ENCODE measurements at regions not wholly inside any gene's neighbourhood (a gene's known extent, or its start where the extent isn't known, plus 50 kb on each side); places are given as distances from the start of the nearest gene placed in this dataset.
A peak's percentile ranks its signal among the peaks of the same experiment; 100 is the strongest.
"Not testable (repeated sequence)": the region's sequence is repeated elsewhere in the genome, so short reads cannot be mapped to it uniquely, and the experiment has no call there.

DNA sequence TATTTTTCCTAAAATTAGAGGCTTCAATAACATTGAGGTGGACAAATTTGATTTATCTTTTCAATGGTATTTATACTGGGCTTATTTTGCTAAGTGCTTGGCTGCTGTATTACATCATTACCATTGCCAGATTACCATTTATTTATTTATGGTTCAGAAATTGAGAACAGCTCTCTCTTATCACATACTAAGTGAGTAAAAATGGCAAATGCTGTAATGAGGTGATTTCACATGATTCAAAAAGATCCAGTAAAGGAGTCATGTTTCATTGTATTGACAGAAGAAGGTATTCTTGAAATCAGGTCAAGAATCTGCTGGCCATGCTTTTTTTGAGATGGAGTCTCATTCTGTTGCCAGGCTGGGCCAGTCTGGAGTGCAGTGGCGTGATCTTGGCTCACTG is 322.6 kb downstream of the KIF20B start:
- no peak for DNase-seq (ENCODE audit: low read depth)

DNA sequence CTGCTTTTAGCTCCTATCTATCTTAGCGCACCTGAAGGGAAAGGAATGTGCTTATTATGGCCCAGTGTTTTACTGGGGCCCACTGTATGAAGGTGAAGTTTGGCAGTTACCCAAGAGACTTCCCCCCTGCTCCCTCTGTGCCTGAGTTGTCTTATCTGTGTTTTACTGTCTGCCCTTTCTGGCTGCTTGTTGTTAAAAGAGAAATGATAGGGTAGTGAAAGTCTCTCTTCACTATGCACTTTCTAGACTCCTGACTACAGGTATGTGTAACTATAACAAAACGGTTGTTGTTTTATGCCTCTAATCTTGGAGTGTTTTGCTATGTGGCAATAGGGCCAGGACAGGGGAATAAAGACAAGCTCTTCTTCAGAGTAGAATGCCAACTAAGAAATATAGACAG is 326.9 kb downstream of the KIF20B start:
- no peak for DNase-seq (ENCODE audit: low read depth)

DNA sequence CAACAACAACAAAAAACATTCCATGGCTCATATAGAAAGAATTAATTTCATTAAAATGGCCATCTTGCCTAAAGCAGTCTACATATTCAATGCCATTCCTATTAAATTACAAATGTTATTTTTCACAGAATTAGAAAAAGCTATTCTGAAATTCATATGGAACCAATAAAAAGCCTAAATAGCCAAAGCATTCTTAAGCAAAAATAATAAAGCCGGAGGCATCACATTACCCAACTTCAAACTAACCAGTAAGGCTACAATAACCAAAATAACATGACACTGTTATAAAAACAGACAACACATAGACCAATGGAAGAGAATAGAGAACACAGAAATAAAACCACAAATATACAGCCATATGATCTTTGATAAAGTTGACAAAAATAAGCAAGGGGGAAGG is 330.4 kb downstream of the KIF20B start:
- no peak for DNase-seq (ENCODE audit: low read depth)

DNA sequence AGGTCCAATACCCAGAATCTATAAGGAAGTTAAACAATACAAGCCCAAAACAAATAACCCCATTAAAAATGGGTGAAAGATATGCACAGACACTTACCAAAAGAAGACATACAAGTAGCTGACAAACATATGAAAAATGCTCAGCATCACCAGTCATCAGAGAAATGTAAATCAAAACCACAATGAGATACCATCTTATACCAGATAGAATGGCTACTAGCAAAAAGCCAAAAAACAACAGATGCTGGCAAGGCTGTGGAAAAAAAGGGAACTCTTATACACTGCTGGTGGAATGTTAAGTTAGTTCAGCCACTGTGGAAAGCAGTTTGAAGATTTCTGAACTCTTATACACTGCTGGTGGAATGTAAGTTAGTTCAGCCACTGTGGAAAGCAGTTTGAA is 331.1 kb downstream of the KIF20B start:
- DNase-seq (ENCODE audit: low read depth): no peak

DNA sequence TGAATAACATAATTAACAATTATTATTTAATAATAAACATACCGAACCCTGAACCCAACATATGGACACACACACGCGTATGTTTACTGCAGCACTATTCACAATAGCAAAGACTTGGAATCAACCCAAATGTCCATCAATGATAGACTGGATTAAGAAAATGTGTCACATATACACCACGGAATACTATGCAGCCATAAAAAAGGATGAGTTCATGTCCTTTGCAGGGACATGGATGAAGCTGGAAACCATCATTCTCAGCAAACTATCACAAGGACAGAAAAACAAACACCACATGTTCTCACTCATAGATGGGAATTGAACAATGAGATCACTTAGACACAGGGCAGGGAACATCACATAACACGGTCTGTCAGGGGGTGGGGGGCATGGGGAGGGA is 333.5 kb downstream of the KIF20B start:
- DNase-seq (ENCODE audit: low read depth): not testable (repeated sequence)

DNA sequence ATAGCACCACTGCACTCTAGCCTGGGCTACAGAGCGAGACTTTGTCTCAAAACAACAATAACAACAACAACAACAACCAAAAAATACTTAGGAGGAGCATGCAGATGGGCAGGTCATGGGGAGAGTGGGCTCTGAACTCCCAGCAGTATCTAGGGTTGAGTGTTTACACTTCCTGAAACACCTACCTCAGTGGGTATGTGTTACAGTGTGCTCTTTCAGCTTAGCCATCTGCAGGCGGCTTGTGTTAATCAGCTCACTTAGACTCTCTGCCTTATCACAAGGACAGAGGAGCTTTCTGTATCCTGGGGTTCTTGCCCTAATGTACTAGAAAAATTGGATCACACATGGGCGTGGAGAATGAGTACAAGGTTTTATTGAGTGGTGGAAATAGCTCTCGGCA is 340.2 kb downstream of the KIF20B start:
- DNase-seq (ENCODE audit: low read depth): no peak

DNA sequence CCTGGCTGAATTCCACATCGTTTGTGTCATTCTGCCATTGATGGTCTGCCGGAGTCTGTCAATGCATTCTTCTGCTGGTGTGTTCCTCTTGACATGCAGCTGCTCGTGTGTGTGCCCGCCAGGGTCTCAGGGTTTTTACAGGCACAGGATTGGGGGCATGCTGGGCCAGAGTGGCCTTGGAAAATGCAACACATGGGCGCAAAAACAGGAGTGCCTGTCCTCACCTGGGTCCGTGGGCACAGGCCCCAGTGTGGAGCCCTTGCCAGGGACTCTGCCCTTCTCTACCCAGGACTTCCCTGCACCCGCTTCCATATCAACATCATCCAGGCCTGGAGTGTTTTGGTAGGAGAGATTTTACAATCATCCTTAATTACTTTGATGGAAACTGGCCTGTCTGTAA is 340.7 kb downstream of the KIF20B start:
- DNase-seq (ENCODE audit: low read depth): no peak

DNA sequence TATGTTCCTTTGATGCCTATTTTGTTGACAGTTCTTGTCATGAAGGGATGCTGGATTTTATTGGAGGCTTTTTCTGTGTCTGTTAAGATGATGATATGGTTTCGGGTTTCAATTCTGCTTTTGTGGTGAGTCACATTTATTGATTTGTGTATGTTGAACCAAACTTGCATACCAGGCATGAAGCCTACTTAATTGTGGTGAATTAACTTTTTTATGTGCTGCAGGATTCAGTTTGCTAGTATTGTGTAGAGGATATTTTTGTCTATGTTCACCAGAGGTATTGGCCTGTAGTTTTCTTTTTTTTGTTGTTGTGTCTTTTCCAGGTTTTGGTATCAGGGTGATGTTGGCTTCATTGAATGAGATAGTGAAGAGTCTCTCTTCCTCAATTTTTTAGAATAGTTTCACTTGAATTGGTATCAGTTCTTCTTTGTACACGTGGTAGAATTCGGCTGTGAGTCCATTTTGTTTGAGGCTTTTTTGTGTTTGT is 345.9 kb downstream of the KIF20B start:
- DNase-seq (ENCODE audit: low read depth): no peak

DNA sequence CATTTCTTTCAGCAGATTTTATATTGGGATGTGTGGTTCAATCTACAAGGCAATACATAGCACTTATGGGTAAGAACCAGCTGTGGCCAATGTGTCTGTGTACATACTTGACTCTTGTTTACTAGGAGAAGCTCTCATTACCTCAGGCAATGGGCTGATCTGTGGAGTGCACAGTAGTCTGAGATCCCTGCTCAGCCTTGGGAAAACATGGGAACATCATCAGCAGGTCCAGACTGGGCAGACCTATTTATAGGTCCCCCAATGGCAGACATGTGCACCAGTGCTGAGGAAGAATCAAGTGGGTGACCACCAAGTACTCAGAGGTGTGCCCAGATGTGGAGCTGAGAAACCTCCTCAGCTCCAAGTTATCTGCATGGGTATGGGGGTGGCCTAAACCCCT is 349.7 kb downstream of the KIF20B start:
- DNase-seq (ENCODE audit: low read depth): no peak

DNA sequence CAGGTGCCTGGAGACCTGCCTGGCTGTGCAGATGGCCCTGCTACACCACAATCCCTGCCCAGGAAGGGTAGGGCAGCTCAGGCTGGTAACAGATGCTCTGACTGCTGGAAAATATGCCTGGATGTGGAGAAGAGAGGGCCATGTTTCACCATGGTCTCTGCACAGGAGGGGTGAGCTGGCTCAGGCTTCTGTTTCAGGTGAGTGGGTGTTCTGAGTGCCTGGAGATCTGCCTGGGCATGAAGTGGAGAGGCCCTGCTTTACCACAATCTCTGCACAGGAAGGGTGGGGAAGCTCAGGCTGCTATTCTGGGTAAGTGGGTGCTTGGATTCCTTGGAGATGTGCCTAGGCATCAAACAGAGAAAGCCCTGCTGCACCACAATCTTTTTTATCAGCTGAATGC is 350.1 kb downstream of the KIF20B start:
- no peak for DNase-seq (ENCODE audit: low read depth)

DNA sequence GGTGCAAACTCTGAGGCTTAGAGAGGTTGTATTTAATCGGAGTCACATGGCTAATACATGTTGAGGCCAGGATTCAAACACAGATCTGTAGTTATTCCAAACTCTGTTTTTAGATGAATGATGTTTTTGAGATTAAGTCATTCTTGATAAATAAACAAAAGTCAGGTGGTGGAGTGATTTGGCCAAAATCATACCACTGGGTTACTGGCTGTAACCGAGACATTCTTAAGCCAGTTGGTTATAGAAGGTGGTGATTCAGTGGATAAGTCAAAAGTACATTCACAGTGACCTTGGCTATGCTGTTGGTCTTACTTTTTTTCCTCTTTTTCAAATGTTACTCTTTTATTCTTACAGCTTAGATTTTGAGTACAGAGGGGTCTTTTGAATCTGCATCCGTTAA is 361.4 kb downstream of the KIF20B start:
- peak; percentile 11 for DNase-seq (ENCODE audit: low read depth)

DNA sequence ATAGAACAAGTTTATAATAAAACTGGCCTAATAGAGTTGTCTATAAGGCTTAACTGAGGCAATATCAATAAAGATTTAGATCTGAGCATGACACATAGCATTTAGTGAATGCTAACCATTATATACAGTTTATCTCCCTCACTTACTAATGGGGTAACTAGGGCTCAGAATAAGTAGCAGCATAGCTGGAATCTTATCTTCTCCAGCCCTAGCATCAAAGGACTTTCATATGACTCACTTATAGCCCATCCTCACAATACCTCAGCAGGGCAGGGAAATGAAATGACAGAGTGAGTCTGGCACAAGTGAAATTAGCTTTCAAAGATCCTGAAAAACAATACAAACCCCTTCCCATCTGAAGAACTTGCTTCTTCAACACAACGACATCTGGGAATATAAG is 362.9 kb downstream of the KIF20B start:
- no peak for DNase-seq (ENCODE audit: low read depth)

DNA sequence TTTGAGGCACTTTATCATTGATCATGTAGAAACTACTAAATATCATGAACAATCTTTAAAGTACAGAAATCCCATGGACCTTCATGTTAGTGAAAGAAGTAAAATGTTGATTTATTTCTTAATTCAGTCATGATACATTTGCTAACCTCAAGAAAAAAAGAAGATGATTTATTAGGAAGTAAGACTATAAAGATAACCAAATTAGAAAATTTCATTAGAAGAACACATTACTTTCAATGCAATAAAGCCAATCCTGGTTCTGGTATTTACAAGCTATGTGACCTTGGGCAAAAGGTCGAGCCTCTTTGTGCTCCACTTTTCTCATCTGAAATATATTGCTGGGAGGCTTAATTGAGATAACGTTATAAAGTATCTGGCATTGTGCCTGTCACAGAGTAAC is 365.0 kb downstream of the KIF20B start:
- DNase-seq (ENCODE audit: low read depth): no peak

DNA sequence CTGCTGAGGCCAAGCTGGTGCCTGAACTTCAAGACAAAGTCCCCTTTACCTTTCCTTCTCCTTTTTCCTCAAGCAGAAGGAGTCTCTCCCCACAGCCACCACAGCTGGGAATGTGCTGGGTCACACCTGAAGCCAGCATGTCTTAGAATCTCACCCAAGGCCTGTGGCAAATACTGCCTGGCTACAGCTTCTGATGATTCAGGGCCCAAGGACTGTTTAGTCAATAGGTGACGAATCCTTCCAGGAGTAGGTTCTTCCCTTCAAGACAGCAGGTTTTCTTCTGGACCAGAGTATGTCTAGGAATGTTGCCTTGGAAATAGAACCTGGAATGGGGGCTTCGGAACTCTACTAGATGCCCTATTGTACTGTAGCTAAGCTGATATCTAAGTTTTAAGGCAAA is 374.6 kb downstream of the KIF20B start:
- no peak for DNase-seq (ENCODE audit: low read depth)

DNA sequence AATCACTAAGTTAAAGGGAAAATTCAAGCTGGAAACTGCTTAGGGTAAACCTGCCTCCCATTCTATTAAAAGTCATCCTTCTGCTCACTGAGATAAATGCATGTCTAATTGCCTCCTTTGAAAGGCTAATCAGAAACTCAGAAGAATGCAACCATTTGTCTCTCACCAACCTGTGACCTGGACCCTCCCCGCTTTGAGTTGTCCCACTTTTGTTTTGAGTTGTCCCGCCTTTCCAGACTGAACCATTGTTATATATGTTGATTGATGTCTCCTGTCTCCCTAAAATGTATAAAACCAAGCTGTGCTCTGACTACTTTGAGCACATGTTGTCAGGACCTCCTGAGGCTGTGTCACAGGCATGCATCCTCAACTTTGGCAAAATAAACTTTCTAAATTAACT is 378.4 kb downstream of the KIF20B start:
- DNase-seq (ENCODE audit: low read depth): no peak

DNA sequence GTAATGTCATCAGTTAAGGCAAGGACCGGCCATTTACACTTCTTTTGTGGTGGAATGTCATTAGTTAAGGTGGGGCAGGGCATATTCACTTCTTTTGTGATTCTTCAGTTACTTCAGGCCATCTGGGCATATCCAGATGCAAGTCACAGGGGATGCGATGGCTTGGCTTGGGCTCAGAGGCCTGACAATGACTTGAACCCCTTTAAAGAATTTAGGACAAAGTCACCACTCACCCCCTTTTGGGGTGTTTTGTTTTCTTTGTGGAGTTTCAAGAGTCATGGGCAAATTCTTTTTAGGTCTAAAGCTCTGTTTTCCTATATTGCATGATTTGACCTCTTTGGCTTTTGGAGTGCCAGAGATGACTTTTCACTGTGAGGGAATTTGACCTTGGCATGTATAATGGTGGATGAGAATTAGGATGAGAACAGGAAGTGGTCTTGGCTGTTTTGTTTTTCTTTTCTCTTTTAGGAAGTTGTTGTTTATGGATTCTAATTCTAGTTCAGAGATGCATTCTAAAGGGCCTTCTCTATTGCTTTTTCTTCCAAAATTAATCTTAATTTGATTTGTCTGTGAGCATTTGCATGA is 385.3 kb downstream of the KIF20B start:
- DNase-seq (ENCODE audit: low read depth): not testable (repeated sequence)

DNA sequence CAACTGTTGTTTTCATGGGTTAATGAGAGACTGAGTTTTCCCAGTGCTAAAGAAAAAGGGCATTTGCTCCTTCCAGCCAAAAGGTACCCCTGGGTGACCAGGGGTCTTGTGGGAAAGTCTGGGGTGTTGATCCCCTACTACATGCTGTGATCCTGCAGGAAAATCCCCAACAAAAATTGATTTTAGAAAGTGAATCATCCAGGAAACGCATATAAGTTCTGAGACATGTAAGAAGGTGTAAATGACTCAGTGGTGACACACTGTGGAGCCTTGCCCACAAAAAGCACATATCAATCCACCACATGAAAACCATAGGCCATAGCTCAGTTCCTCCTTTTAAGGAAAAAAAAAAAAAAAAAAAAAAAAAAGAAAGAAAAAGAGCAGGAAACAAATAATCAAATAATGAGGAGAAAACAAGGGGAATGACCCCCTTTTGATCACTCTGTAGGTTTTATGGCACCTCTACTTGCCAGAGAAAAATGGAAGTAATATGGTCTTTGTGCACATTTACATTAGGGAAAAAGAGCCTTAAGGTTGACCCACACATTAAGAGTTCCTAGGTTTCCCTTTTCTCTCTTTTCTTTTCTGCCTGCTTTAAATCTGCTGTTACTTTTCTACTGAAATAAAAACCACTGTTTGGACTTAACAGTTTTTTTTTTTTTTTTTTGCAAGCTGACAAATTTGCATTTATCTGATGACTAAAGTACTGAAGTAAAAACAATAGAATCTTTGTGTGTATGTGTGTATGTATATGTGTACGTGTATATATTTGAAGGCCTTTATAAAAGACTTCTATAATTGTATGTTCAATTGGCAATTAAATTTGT is 386.0 kb downstream of the KIF20B start:
- DNase-seq (ENCODE audit: low read depth): peak; percentile 11

DNA sequence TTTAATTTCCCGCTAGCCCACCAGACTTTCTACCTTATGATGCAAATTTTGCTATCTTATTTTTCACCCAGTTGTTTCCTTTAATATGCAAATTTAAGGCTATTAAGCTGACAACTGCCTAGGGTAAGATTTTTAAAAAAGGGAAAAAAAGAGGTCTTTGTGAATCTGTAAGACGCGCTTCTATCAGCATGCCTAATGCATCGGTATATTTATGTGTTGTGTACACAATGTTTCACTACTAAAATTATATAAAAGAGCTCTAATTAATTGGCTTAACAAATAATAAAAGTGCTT is 386.6 kb downstream of the KIF20B start:
- no peak for DNase-seq (ENCODE audit: low read depth)

DNA sequence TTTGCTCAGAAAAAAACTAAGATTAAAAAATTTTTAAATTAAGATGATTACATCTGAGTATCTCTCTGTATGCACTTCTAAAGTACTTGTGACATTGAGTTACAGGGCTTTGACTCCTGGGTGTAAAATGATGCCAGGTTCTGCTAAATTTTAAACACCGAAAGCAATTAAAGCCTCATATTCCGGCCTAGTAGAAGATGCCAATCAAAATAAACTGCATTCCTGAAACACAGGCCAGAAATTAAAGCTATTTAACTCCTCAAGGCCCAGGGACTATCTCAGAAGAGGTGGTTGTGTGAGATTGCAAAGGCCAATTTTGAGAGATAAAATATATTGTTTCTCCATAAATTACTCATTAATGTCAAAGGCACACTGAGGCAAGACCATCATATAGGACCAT is 388.3 kb downstream of the KIF20B start:
- DNase-seq (ENCODE audit: low read depth): no peak

DNA sequence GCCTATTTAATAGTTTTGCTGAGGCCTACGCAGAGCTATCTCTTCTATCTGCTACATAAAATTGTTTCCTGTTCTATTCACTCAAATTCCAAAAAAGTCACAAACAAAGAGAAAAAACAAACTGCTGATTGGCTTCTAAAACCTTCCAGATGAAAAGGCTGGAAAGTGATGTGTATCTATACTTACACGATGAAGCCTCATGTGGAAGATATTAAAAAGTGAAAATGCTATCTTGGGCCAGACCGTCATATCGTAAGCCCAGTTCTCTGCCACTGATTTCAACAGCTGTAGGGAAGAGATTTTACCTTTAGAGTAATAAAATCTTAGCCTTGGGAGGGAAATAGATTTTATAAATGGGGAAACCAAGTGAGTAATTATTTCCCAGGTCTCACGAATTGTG is 394.8 kb downstream of the KIF20B start:
- DNase-seq (ENCODE audit: low read depth): no peak

DNA sequence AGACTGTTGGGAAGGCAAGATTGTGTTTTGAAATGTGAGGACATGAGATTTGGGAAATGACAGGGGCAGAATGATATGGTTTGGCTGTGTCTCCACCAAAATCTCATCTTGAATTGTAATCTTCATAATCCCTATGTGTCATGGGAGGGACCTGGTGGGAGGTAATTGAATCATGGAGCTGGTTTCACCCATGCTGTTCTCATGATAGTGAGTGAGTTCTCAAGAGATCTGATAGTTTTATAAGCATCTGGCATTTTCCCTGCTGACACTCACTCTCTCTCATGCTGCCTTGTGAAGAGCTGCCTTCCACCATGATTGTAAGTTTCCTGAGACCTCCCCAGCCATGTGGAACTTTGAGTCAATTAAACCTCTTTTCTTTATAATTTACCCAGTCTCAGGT is 406.2 kb downstream of the KIF20B start:
- DNase-seq (ENCODE audit: low read depth): not testable (repeated sequence)

DNA sequence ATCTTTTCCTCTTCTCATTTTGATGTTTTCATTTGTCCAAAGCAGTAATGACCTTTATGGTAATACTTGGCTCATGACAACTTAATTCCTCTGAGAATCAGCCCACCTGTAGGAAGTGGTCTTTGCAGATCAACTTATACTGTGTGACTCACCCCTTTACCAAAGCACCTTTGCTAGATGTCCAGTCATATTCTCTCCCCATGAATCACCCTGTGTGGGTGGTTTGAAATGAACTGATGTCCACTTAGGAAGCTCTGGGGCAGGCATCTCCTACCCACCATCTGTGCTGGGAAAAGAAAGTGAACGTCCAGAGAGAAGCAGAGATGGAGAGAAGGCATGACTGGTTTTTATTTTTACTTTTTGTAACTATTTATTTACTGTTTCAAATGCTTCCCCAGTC is 410.3 kb downstream of the KIF20B start:
- no peak for DNase-seq (ENCODE audit: low read depth)

DNA sequence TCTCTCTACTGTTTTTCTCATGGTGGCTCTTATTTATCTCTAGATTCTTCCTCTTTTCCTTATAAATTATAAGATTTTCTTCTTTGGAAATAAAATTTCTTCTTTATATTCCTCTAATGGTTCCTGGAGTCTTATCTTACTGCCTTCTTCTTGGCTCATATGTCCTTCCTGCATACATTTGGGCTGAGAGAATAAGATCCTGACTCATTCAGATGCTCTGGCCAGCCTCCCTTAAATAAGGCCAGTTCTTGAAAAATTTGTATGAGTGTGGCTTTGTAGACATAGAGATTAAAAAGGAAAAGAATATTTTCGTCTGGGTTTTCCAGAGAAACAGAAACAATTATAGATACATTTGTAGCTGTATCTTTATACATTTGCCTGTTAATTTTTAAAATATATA is 411.3 kb downstream of the KIF20B start:
- DNase-seq (ENCODE audit: low read depth): no peak

DNA sequence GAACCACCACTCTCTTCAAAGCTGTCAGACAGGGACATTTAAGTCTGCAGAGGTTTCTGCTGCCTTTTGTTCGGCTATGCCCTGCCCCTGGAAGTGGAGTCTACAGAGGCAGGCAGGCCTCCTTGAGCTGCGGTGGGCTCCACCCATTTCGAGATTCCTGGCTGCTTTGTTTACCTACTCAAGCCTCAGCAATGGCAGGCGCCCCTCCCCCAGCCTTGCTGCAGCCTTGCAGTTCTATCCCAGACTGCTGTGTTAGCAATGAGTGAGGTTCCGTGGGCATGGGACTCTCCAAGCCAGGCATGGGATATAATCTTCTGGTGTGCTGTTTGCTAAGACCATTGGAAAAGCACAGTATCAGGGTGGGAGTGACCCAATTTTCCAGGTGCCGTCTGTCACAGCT is 417.2 kb downstream of the KIF20B start:
- not testable (repeated sequence) for DNase-seq (ENCODE audit: low read depth)

Measured in renal cortical epithelial cell (primary cell).